Adrenal gland (tissue), 5 donors: ENCODE measurements at regions not wholly inside any gene's neighbourhood (a gene's known extent, or its start where the extent isn't known, plus 50 kb on each side); places are given as distances from the start of the nearest gene placed in this dataset.

Experiments used
- CTCF ChIP-seq, 6 experiments: fragments of 450-650 bp in 4 of 6; fragments of 200-600 bp in 2 of 6; sonication (generic) in 1 of 6; IDR thresholded peaks; 1 replicate in 5 of 6; 2 replicates in 1 of 6; pipeline versions ENCODE4 v1.5.1 to v1.8.0; 2016 to 2021; ENCODE audit warnings: antibody characterized with exemption in 6 of 6, mild to moderate bottlenecking in 2 of 6, moderate library complexity in 1 of 6
- POLR2A ChIP-seq, 2 donors: fragments of 450-650 bp; IDR thresholded peaks; one replicate each; pipeline ENCODE4 v1.6.1; 2017; ENCODE audit warnings: antibody characterized with exemption in 2 of 2, mild to moderate bottlenecking in 2 of 2, moderate library complexity in 1 of 2
- donor health status: DM: no; HTN: no; CAD: no.

- TF ChIP-seq CTCF (IDR thresholded peaks at IDR 0.05), result no peak
- TF ChIP-seq POLR2A (IDR thresholded peaks at IDR 0.05), result no peak
Measured at GRCh38 chr5:155726267-155726666, 600.7 kb upstream of the SGCD start.
